SH-SY5Y (cell line): ENCODE measurements at regions not wholly inside any gene's neighbourhood (a gene's known extent, or its start where the extent isn't known, plus 50 kb on each side); places are given as distances from the start of the nearest gene placed in this dataset.

Experiments used
- GATA2 ChIP-seq: IDR thresholded peaks from 2 replicates; pipeline ENCODE4 v1.6.1; 2011; ENCODE audit warnings: mild to moderate bottlenecking, low read depth, low read length
- GATA3 ChIP-seq: IDR thresholded peaks from 2 replicates; pipeline ENCODE4 v1.6.1; 2011; ENCODE audit warnings: low read depth, mild to moderate bottlenecking, low read length, moderate library complexity

DNA sequence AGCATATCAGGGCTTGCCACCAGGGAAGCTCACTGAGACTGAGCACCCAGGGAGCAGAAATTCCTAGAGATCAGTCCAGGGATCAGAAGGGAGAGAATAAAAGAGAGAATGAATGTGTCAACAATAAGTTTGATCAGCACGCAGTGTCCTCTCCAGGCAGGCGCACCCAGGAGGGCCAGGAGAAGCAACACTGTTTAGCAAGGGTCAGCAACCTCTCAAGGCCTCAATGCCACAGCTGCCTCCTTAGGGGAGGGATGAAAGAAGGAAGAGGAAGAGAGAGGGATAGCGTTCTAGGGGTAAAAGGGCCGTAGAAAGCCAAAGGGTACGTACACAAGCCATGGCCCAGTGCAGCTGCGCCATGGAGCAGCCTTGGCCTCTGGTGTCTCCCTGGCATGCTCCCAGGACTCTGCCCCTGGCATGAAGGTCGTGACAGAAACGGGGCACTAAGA, 399.8 kb downstream of the SHQ1 start:
- TF ChIP-seq GATA2 (no peak), GATA3 (no peak)
